ENCODE measurements at regions not wholly inside any gene's neighbourhood (a gene's known extent, or its start where the extent isn't known, plus 50 kb on each side); places are given as distances from the start of the nearest gene placed in this dataset.

DNA sequence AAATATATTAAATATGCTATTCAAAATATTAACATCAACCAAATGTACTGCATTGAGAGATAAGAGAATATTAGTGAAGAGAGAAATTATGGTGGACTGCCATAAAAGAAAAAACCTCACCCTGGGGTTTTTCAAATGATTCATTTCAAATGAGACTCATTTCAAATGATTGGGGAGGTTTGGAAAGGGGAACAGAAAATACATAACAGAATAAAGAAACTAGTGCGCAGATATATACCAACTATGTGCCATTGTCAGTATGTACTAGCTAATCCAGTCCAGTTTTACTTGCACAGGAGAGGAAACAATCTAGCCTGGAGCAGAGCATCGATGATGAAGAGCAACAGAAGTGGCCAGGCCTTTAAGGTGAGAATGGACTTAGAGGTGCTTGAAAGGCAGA is 651.6 kb upstream of the RORB start:
- Histone ChIP-seq H3K27ac (ENCODE audit: low read depth in 1 of 3, low read length in 2 of 3) (no peak overlapping the region), H3K27me3 (ENCODE audit: control insufficient read depth in 3 of 3, insufficient read depth in 3 of 3, low read length in 3 of 3) (peaks cover 0 to 2% (median 0%) of the 10 kb centered on the region in 3 donors), H3K4me3 (ENCODE audit: low read depth in 1 of 3, low read length in 3 of 3) (no peak overlapping the region), H3K9me3 (ENCODE audit: control insufficient read depth in 2 of 2, insufficient read depth in 1 of 2, low read depth in 1 of 2, low read length in 1 of 2) (no peaks in the 10 kb centered on the region), H3K36me3 (ENCODE audit: control insufficient read depth in 3 of 3, insufficient read depth in 2 of 3, low read depth in 1 of 3, low read length in 3 of 3) (no peaks in the 10 kb centered on the region), H3K4me1 (ENCODE audit: control insufficient read depth in 3 of 3, insufficient read depth in 2 of 3, low read depth in 1 of 3, low read length in 2 of 3) (no peaks in the 10 kb centered on the region)
- WGBS, 3 donors = 80 to 85% (median 81%) methylated on average over 2 of the region's 2 CpGs
- no peak for DNase-seq
- FAIRE-seq = no peak

DNA sequence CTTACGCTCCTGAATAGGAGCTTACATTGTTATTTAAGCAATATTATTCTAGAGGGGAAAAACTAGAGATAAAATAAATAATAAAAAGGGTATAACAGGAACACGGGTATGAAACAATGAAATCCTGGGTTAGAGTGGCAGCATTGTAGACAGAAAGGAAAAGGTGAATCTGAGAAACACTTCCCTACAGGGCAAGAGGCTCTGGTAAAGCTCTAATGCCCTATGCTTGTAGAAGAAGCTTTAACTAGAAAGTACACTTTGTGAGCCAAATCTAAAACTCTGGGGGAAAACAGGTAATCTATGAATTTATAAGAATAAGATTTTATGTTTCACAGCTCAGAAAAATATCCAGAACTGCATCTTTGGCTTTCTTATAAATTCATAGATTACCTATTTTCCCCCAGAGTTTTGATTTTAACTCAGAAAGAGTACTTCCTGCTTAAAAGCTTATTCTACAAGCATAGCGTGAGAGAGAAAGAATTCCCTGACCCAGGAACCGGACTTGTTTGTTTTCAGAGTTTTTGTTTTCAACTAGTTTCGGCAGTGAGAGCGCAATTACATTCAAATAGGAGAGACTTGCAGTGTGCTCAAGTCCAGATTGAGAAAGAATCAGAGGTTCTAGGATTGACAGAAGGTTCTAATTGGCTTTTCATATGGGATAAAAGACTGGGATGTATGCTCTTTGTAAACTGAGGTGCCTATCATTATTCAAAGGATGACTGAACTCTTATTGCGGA is 651.0 kb upstream of the RORB start:
- Histone ChIP-seq H3K36me3 (ENCODE audit: control insufficient read depth in 3 of 3, insufficient read depth in 2 of 3, low read depth in 1 of 3, low read length in 3 of 3) (no peaks in the 10 kb centered on the region), H3K27me3 (ENCODE audit: control insufficient read depth in 3 of 3, insufficient read depth in 3 of 3, low read length in 3 of 3) (peaks cover 0 to 2% (median 0%) of the 10 kb centered on the region in 3 donors), H3K27ac (ENCODE audit: low read depth in 1 of 3, low read length in 2 of 3) (no peak overlapping the region), H3K9me3 (ENCODE audit: control insufficient read depth in 2 of 2, insufficient read depth in 1 of 2, low read depth in 1 of 2, low read length in 1 of 2) (no peaks in the 10 kb centered on the region), H3K4me1 (ENCODE audit: control insufficient read depth in 3 of 3, insufficient read depth in 2 of 3, low read depth in 1 of 3, low read length in 2 of 3) (no peaks in the 10 kb centered on the region), H3K4me3 (ENCODE audit: low read depth in 1 of 3, low read length in 3 of 3) (no peak overlapping the region)
- FAIRE-seq (no peak), DNase-seq (no peak)
- 69 to 74% (median 72%) methylated on average over 7 of the region's 7 CpGs for WGBS, 3 donors

DNA sequence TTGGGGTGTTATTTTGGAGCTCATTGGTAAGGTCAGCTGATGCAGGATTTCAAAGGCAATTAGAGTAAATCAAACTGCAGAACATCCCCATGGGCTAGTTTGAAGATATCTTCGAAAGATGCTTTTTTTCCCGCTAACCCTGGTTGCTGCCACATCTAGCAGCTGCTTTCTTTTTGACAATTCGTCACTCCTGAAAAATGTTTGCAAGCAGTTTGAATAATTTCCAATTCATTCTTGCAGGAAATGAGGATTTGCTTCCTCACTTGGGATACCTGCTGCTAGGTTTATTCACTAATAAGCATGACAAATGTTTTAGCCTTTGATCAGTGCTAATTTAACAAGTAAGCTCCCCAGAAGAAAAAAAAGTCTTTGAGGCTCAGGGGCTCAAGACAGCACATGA is 649.6 kb upstream of the RORB start:
- no peak for DNase-seq
- WGBS, 3 donors = 44 to 57% (median 55%) methylated on average over 3 of the region's 3 CpGs
- Histone ChIP-seq H3K27ac (ENCODE audit: low read depth in 1 of 3, low read length in 2 of 3) (no peak overlapping the region), H3K4me1 (ENCODE audit: control insufficient read depth in 3 of 3, insufficient read depth in 2 of 3, low read depth in 1 of 3, low read length in 2 of 3) (no peaks in the 10 kb centered on the region), H3K27me3 (ENCODE audit: control insufficient read depth in 3 of 3, insufficient read depth in 3 of 3, low read length in 3 of 3) (peaks cover 0 to 2% (median 0%) of the 10 kb centered on the region in 3 donors), H3K4me3 (ENCODE audit: low read depth in 1 of 3, low read length in 3 of 3) (no peak overlapping the region), H3K36me3 (ENCODE audit: control insufficient read depth in 3 of 3, insufficient read depth in 2 of 3, low read depth in 1 of 3, low read length in 3 of 3) (no peaks in the 10 kb centered on the region), H3K9me3 (ENCODE audit: control insufficient read depth in 2 of 2, insufficient read depth in 1 of 2, low read depth in 1 of 2, low read length in 1 of 2) (no peaks in the 10 kb centered on the region)
- no peak for FAIRE-seq

DNA sequence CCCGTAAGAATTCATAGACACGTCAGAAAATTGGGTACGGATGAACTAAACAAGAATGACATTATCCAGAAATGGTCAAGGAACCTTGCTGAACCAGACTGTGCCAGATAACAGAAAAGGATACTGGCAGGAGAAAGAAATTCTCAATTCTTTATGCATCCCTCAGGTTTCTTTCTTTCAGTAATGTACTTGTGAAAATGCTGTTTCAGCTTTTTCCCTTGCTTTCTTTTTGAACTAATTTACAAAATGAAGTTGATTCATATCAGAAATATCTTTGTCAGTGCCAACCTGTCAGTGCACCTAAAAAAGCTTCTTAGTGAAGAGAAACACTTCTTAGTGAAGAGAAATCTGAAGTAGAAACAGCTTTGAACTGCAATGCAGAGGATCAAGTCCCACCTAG is 643.6 kb upstream of the RORB start:
- Histone ChIP-seq H3K9me3 (ENCODE audit: control insufficient read depth in 2 of 2, insufficient read depth in 1 of 2, low read depth in 1 of 2, low read length in 1 of 2) (no peaks in the 10 kb centered on the region), H3K4me1 (ENCODE audit: control insufficient read depth in 3 of 3, insufficient read depth in 2 of 3, low read depth in 1 of 3, low read length in 2 of 3) (no peaks in the 10 kb centered on the region), H3K4me3 (ENCODE audit: low read depth in 1 of 3, low read length in 3 of 3) (no peak overlapping the region), H3K27me3 (ENCODE audit: control insufficient read depth in 3 of 3, insufficient read depth in 3 of 3, low read length in 3 of 3) (no peaks in the 10 kb centered on the region), H3K27ac (ENCODE audit: low read depth in 1 of 3, low read length in 2 of 3) (no peak overlapping the region), H3K36me3 (ENCODE audit: control insufficient read depth in 3 of 3, insufficient read depth in 2 of 3, low read depth in 1 of 3, low read length in 3 of 3) (no peaks in the 10 kb centered on the region)
- WGBS, 3 donors = 74 to 88% (median 79%) methylated on average over 3 of the region's 3 CpGs
- DNase-seq (no peak), FAIRE-seq (no peak)

DNA sequence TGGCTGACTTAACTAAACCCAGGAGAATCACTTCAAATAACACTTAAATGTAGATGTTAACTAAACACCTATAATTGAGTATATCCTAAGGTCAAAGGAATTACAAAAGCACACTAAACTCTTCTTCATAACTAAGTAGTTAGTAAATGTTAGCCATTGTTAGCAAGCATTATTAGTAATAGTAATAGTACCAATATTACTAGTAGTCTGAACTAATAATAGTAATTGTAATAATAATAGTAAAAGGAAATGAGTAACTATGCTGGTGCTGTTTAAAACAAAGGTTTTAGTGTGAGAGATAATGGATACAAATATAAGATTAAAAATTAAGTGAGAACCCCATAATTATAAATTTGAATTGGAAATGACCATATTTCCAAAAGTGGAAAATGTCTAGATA is 641.9 kb upstream of the RORB start:
- Histone ChIP-seq H3K27ac (ENCODE audit: low read depth in 1 of 3, low read length in 2 of 3) (no peak overlapping the region), H3K4me1 (ENCODE audit: control insufficient read depth in 3 of 3, insufficient read depth in 2 of 3, low read depth in 1 of 3, low read length in 2 of 3) (no peaks in the 10 kb centered on the region), H3K27me3 (ENCODE audit: control insufficient read depth in 3 of 3, insufficient read depth in 3 of 3, low read length in 3 of 3) (no peaks in the 10 kb centered on the region), H3K36me3 (ENCODE audit: control insufficient read depth in 3 of 3, insufficient read depth in 2 of 3, low read depth in 1 of 3, low read length in 3 of 3) (no peaks in the 10 kb centered on the region), H3K4me3 (ENCODE audit: low read depth in 1 of 3, low read length in 3 of 3) (no peak overlapping the region), H3K9me3 (ENCODE audit: control insufficient read depth in 2 of 2, insufficient read depth in 1 of 2, low read depth in 1 of 2, low read length in 1 of 2) (no peaks in the 10 kb centered on the region)
- FAIRE-seq (no peak), DNase-seq (no peak)

DNA sequence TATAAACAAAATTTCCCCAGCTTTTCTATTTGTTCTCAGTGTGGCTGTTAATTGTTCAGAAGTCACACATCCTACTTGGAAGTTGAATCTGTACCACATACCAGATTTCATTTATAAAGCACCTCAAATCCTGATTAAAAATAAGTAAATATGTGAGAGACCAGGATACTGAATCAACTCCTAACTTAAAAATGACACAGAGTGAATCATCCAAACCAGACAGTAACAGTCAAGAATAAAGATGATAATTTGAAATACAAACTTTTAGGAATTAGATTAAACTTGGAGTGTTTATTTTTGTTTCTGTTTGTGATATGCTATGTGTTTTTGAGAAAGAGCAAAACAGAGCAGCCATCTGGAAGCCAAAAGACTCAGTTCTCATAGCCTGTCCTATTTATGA is 633.2 kb upstream of the RORB start:
- FAIRE-seq = no peak

DNA sequence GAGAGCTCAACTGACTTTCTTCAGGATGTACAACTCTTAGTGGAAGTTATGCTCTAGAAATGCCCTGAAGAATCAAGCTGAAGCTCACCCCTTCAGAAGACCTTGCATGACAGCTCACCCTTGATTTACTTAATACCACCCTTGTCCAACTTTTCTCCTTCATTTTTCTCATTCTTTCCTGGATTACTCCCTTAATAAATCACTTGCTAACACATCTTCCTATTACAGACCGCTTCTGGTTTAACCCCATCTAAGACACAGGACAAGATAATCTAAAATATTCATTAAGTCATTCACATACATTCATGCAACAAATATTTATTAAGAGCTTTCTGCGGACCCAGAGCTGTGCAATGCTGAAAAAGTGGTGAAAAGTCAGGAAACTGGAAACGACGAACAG is 630.7 kb upstream of the RORB start:
- no peaks in the 10 kb centered on the region for H3K27me3 ChIP-seq (ENCODE audit: control insufficient read depth in 3 of 3, insufficient read depth in 3 of 3, low read length in 3 of 3)
- no peaks in the 10 kb centered on the region for H3K4me1 ChIP-seq (ENCODE audit: control insufficient read depth in 3 of 3, insufficient read depth in 2 of 3, low read depth in 1 of 3, low read length in 2 of 3)
- H3K27ac ChIP-seq (ENCODE audit: low read depth in 1 of 3, low read length in 2 of 3) = no peak overlapping the region
- DNase-seq = no peak
- no peaks in the 10 kb centered on the region for H3K9me3 ChIP-seq (ENCODE audit: control insufficient read depth in 2 of 2, insufficient read depth in 1 of 2, low read depth in 1 of 2, low read length in 1 of 2)
- H3K36me3 ChIP-seq (ENCODE audit: control insufficient read depth in 3 of 3, insufficient read depth in 2 of 3, low read depth in 1 of 3, low read length in 3 of 3) = no peaks in the 10 kb centered on the region
- WGBS, 3 donors = 85 to 91% (median 88%) methylated on average over 4 of the region's 4 CpGs
- no peak overlapping the region for H3K4me3 ChIP-seq (ENCODE audit: low read depth in 1 of 3, low read length in 3 of 3)
- FAIRE-seq = no peak

More for the DNA sequence above, 633.2 kb upstream of the RORB start:
- no peaks in the 10 kb centered on the region for H3K9me3 ChIP-seq (ENCODE audit: control insufficient read depth in 2 of 2, insufficient read depth in 1 of 2, low read depth in 1 of 2, low read length in 1 of 2)
- no peak for DNase-seq
- H3K27me3 ChIP-seq (ENCODE audit: control insufficient read depth in 3 of 3, insufficient read depth in 3 of 3, low read length in 3 of 3) = no peaks in the 10 kb centered on the region
- no peak overlapping the region for H3K4me3 ChIP-seq (ENCODE audit: low read depth in 1 of 3, low read length in 3 of 3)
- no peak overlapping the region for H3K27ac ChIP-seq (ENCODE audit: low read depth in 1 of 3, low read length in 2 of 3)
- H3K36me3 ChIP-seq (ENCODE audit: control insufficient read depth in 3 of 3, insufficient read depth in 2 of 3, low read depth in 1 of 3, low read length in 3 of 3) = no peaks in the 10 kb centered on the region
- no peaks in the 10 kb centered on the region for H3K4me1 ChIP-seq (ENCODE audit: control insufficient read depth in 3 of 3, insufficient read depth in 2 of 3, low read depth in 1 of 3, low read length in 2 of 3)

DNA sequence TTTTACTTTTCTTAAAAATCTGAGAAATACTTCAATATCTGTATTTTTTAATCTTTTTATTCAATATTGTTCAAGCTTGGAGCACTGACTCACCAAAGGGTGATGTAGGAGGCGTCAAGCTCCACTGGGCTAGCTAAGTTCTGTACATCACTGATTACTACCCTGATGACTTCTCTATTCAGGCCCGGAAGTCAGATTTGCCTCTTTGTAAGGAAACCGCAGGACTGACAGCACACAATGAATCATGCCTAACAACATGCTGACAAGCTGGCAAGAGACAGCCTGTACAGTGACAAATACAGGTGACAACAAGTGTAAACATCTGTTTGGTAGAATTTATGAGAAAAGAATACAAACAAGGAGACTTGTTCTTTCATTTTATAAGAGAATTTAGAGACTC is 627.9 kb upstream of the RORB start:
- no peaks in the 10 kb centered on the region for H3K27me3 ChIP-seq (ENCODE audit: control insufficient read depth in 3 of 3, insufficient read depth in 3 of 3, low read length in 3 of 3)
- WGBS, 3 donors = 42 to 57% (median 43%) methylated on average over 3 of the region's 3 CpGs
- H3K4me3 ChIP-seq (ENCODE audit: low read depth in 1 of 3, low read length in 3 of 3) = no peak overlapping the region
- FAIRE-seq (no peak), DNase-seq (peak in 1 of 2 donors; percentile 16)
- no peaks in the 10 kb centered on the region for H3K4me1 ChIP-seq (ENCODE audit: control insufficient read depth in 3 of 3, insufficient read depth in 2 of 3, low read depth in 1 of 3, low read length in 2 of 3)
- H3K9me3 ChIP-seq (ENCODE audit: control insufficient read depth in 2 of 2, insufficient read depth in 1 of 2, low read depth in 1 of 2, low read length in 1 of 2) = no peaks in the 10 kb centered on the region
- no peak overlapping the region for H3K27ac ChIP-seq (ENCODE audit: low read depth in 1 of 3, low read length in 2 of 3)
- H3K36me3 ChIP-seq (ENCODE audit: control insufficient read depth in 3 of 3, insufficient read depth in 2 of 3, low read depth in 1 of 3, low read length in 3 of 3) = no peaks in the 10 kb centered on the region

DNA sequence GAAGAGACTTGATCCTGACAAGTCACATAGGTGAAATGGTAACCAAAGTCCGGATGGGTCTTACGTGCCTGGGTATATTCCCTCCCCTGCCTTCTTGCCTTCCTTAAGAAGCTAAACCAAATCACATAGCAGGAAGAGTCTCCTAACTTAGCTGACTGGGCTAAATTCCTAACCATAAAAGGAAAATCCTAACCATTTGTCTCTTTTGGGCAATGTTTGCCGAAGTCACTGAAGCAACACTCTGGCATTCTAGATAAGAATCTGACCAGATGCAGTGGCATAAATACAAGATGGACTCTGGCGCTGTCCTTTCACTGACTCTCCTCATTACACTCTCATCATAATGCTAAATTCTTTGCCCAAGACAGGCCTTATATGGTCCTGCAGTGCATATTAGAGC is 625.5 kb upstream of the RORB start:
- no peaks in the 10 kb centered on the region for H3K4me1 ChIP-seq (ENCODE audit: control insufficient read depth in 3 of 3, insufficient read depth in 2 of 3, low read depth in 1 of 3, low read length in 2 of 3)
- DNase-seq (no peak), FAIRE-seq (no peak)
- H3K36me3 ChIP-seq (ENCODE audit: control insufficient read depth in 3 of 3, insufficient read depth in 2 of 3, low read depth in 1 of 3, low read length in 3 of 3) = no peaks in the 10 kb centered on the region
- H3K9me3 ChIP-seq (ENCODE audit: control insufficient read depth in 2 of 2, insufficient read depth in 1 of 2, low read depth in 1 of 2, low read length in 1 of 2) = no peaks in the 10 kb centered on the region
- no peak overlapping the region for H3K4me3 ChIP-seq (ENCODE audit: low read depth in 1 of 3, low read length in 3 of 3)
- no peak overlapping the region for H3K27ac ChIP-seq (ENCODE audit: low read depth in 1 of 3, low read length in 2 of 3)
- 67 to 75% (median 72%) methylated on average over 4 of the region's 4 CpGs for WGBS, 3 donors
- no peaks in the 10 kb centered on the region for H3K27me3 ChIP-seq (ENCODE audit: control insufficient read depth in 3 of 3, insufficient read depth in 3 of 3, low read length in 3 of 3)
